Ovary (tissue), 3 donors: ENCODE measurements at regions not wholly inside any gene's neighbourhood (a gene's known extent, or its start where the extent isn't known, plus 50 kb on each side); places are given as distances from the start of the nearest gene placed in this dataset.
"Not testable (repeated sequence)": the region's sequence is repeated elsewhere in the genome, so short reads cannot be mapped to it uniquely, and the experiment has no call there.

Experiments
- EP300 ChIP-seq: sonication (generic); formaldehyde crosslinking; IDR thresholded peaks from one replicate; pipeline ENCODE4 v1.6.1; 2017; ENCODE audit warnings: antibody characterized with exemption
- TF ChIP-seq, protein P1 (sequence below), 3 donors: fragments of 450-650 bp in 2 of 3; fragments of 200-600 bp in 1 of 3; IDR thresholded peaks; one replicate each; pipeline versions ENCODE4 v1.5.1 to v1.8.0; 2016 to 2022; ENCODE audit warnings: antibody characterized with exemption in 3 of 3, mild to moderate bottlenecking in 1 of 3
- donor health status: DM: no; HTN: no; CAD: no.

- TF ChIP-seq, protein P1, sequence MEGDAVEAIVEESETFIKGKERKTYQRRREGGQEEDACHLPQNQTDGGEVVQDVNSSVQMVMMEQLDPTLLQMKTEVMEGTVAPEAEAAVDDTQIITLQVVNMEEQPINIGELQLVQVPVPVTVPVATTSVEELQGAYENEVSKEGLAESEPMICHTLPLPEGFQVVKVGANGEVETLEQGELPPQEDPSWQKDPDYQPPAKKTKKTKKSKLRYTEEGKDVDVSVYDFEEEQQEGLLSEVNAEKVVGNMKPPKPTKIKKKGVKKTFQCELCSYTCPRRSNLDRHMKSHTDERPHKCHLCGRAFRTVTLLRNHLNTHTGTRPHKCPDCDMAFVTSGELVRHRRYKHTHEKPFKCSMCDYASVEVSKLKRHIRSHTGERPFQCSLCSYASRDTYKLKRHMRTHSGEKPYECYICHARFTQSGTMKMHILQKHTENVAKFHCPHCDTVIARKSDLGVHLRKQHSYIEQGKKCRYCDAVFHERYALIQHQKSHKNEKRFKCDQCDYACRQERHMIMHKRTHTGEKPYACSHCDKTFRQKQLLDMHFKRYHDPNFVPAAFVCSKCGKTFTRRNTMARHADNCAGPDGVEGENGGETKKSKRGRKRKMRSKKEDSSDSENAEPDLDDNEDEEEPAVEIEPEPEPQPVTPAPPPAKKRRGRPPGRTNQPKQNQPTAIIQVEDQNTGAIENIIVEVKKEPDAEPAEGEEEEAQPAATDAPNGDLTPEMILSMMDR (IDR thresholded peaks at IDR 0.05), result not testable (repeated sequence)
- not testable (repeated sequence) for TF ChIP-seq EP300
Observed at GRCh38 chr14:105770619-105771216, 244.3 kb downstream of the TMEM121 start.
